DLD1 (cell line): ENCODE measurements at regions not wholly inside any gene's neighbourhood (a gene's known extent, or its start where the extent isn't known, plus 50 kb on each side); places are given as distances from the start of the nearest gene placed in this dataset.

Experiments used
- in situ Hi-C: cut with HindIII; loops from 2 replicates; pipeline ENCODE4 v1.10.0; 2017; ENCODE audit warnings: low sequenced_read_pairs

DNA sequence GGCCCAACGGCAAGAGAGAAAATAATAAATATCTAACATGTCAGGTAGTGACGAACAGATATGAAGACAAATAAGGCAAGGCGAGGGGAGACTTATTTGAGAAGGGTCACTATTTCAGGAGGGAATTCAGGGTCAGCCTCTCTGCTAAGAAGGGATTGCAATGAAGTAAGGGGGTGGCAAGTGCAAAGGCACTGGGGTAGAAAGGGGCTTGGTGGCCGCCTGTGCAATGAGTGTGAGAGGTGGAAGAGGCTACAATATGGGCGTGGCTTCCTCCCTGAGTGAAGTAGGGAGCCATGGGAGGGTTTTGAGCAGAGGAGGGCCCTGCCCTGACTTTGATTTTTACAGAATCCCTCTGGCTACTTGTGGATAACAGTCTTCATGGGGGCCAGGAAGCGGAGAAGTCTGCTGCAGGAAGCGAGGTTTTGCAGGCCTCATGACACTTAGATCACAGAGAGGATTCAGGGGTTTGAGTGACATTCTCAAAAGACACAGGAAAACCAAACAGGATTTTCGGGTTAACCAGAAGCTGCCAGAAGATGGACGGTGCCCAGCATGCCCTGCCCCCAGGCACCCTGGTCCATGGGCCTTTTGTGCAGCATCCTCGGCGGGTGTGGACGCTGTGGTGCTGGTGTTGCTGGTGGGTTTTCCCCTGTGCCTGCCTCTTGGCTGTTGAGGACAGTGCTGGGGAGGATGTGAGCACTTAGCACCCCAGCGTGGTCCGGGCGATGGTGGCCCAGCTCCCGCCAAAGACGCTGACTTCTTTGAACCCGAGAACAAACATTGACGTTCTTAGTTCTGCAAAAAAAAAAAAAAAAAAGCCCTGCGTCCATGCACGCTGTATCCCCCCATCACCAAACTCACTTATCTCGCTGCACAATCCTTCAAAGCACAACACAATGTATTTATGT is 124.2 kb upstream of the PTPN1 start:
- in situ Hi-C loops = no loop called here

DNA sequence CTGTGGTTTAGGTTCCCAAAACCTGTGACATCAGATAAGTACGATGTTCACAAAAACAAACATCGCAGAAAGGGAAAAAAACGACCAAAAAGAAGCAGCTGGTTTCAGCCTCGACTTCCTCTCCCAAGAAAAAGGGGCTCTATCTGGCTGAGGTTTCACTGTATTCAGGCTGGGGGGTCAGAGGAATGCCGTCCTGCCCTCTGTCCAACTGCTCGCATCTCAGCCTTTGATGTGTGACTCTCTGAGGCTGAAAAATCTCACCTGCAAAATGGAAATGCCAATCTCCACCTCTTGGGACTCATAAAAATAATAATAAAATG is 123.6 kb upstream of the PTPN1 start:
- in situ Hi-C loops = no loop called here

DNA sequence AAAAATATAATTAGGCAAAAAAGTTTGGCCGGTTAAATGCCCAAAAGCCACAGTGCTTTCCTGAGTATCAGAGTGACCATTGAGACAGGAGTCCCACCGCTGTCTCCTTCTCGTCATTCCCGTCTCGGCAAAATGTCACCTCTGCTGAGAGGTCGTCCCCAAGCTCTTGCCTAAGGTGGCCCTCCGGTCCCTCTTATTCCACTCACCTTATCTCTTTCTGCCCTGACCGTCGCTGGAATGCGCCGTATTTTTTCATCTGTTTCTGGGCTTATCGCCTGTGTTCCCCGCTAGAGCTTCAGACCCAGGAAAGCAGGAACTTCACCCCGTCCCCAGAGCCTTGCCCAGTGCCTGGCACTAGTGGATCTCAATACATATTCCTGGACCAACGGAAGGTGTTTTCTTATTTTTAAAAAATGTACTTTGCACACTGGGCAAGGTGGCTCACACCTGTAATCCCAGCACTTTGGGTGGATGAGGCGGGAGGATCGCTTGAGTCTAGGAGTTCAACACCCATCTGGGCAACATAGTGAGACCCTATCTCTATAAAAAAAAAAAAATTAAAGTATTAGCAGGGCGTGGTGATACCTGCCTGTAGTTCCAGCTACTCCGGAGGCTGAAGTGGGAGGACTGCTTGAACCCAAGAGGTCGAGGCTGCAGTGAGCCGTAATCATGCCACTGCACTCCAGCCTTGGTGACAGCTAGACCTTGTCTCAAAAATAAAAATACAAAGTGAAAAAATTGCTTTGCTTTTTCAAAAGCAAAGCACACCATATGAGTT is 122.8 kb upstream of the PTPN1 start:
- in situ Hi-C loops = no loop called here

DNA sequence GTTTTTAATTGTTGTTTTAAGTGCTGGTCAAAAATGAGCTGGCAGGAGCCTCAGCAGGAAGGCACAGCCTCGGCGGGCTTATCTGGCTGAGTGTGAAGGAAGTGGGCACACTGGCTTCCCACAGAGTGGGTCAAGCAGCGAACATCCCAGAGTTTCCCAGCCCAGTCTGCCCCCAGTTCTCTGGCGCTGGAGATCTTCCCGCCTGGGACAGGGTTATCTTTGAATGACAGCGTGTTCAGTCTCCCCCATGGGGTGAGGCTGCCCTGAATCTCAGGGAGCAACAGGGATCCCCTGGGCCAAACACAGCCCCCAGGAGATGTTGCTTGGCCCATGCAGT is 122.2 kb upstream of the PTPN1 start:
- in situ Hi-C loops = no loop called here

DNA sequence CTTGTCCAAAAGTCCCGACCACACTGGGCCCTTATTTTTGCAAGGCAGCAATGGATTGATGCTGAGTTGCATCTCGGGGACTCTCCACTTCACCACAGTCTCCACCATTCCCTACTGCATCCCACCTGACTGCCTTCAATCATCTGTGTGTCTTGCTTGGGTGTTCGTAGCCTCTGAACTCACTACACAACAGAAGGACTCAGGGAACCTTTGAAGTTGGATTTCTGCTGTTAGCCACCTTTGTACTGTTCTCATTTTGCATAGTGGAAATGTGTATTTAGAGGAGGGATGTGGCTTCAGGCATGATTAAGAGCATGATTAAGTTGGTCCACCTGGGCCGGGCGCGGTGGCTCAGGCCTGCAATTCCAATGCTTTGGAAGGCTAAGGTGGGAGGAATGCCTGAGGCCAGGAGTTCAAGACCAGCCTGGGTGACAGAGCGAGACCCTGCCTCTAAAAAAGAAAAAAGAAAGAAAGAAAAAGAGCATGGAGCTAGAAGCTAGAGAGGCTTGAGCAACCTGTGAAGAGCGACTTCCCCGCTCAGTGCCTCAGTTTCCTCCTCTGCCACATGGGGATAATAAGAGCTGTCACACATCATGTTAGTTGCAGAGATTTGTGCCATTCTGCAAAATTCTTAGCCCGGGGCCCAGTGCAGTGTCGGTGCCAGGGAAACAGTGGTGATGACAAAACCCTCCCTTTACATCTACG is 121.3 kb upstream of the PTPN1 start:
- in situ Hi-C loops = no loop called here

DNA sequence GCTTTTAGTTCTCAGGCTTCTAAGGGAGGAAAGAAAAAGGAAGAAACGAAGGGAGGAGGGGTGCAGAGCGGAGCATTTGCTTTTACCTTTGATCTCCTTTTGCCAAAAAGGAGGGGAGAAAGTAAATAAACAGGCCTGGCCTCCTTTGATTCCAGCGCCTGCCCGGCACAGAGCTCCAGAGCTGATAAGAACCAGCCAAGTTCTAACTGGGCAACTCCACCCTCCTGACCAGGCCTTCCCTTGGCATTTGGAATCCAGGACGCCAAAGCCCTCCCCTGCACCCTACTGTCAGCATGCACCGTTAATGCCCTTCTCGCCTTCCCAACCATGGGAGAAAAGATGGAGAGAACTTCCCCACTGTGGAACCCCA is 120.8 kb upstream of the PTPN1 start:
- in situ Hi-C loops = no loop called here

DNA sequence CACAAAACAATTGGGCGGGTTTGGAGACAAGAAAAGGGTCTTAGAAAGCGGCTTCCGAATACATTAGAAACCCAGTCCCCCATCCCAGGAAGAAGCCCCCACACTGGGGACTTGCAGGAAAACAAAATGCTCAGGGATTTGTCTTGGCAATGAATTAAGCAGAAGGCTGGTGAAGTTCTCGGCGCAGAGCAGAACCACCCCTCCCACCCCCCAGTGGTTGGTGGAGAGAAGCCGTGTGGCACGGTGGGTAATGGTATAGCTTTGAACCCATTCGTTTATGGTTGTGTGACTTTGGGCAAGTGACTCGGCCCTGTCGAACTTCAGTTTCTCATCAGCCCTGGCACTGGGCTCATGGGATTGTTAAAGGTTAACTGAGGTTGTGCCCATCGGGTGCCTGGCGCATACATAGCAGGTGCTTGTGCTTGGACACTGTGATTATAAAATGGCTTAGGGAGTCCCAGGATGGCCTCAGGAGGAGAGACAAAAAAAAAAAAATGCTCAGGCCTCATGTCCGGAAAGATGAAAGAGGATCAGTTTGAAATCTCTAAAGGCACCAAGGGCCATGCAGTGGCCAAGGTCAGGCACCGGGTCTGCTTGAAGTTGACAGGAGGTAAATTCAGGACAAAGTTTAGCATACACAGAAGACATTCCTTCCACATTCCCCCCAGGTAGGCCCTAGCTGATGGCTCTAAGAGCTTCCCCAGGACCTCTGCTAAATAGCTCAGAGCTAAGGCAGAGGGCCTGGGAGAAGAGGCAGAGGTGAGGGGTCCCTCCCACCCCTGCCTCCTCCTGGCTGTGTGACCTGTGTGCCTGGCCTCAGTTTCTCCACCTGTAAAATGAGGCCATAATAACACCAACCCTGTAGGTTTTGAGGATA is 120.1 kb upstream of the PTPN1 start:
- in situ Hi-C loops = no loop called here

DNA sequence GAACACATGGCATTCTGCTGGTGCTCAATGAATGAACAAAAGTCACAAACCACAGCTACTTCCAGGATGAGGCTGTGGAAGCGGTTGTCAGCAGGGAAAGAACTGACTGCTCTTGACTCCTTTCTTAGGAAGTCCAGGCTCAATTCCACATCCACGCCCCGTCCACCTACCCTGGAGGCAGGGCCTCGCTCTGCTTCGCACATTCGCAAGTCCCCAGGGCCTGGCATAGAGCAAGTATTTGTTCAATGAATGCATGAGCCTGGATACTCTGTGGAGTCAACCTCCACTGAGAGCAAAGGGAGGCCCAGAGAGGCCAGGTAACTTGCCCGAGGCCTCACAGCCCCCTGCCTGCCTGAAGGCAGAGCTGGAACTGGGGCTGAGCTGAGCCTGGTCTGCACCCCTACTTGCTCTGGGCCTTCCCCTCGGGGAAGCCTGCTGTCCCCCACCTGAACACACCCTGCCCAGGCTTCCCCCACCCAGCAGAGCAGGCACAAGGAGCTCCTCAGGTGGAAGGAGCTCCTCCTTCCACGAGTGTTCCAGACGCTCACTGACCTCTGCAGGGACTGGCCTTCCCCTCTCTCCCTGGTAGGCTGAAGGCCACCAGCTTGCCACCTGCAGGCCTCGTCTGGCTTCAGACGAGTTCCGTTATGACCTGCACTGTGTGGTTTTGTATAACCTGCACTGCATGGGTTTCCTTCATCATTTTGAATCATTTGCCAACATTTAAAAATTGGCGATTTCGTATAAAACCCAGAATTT is 119.3 kb upstream of the PTPN1 start:
- in situ Hi-C loops = no loop called here

DNA sequence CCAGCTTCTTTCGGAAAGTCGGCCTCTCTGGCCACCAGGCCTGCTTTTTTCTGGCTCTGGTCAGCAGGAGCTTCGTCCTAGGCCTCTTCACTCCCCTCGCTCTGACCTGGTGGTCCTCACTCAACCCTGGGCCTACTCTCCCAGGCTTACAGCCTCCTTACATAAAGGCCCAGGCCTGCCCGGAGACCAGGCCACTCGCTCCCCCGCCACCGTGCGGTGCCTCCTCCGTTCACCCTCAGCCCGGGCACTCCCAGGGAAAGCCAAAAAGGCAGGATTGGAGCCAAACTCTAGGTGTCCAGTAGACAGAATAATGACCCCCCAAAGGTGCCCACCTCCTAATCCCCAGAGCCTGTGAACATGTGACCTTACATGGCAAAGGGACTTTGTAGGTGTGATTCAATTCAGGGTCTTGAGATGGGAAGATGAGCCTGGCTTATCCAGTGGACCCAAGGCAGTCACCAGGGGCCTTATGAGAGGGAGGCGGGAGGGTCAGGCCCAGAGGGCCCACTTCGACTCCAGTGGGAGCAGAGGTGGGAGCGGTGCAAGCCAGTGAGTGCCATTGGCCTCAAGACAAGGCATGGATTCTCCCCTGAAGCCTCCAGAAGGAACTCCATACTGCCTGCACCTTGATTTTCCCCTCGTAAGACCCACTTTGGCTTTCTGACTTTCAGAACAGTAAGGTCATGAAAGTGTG is 118.6 kb upstream of the PTPN1 start:
- in situ Hi-C loops = no loop called here

DNA sequence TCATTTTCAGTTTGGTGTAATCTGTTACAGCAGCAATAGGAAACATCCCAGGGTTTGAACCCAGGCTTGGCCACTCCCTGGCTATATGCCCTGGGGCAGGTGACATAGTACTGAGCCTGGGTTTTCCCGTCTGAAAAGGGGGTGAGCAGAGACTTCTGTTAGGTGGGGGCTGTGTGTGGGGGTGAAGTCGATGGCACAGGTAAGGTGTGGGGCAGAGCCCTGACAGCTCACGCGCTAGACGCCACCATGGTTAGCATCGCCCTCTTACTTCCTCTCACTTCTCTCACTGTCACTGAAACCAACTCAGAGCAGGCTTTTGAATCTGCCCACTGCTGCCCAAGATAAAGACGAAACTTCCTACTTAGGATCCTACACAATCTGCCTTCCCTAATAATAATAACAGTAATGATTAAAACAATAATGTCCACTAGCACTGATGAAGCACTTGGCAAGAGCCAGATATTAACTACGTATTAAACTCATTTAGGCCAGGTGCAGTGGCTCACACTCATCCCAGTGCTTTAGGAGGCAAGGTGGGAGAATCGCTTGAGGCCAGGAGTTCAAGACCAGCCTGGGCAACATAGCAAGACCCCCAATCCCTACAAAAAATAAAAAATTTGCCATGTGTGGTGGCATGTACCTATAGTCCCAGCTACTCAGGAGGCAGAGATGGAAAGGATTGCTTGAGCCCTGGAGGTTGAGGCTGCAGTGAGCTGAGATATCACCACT is 117.9 kb upstream of the PTPN1 start:
- in situ Hi-C loops = no loop called here

DNA sequence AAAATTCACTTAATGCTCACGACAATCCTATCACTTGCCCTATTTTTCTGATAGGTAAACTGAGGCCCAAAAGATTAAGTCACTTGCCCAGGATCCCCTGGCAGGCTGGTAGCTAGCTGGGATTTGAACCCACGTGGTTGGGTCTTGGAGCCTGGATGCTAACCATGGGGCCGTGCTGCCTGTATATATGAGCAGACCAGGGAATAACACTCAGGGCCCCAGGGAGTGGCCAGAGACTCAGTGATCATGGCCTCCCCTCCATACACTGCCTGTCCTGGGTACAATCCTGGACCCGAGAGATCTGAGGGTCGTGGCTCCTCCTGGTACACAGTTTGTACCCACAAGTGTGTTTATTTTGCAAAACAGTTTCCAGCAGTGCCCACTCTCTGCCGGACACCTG is 116.9 kb upstream of the PTPN1 start:
- in situ Hi-C loops = no loop called here

DNA sequence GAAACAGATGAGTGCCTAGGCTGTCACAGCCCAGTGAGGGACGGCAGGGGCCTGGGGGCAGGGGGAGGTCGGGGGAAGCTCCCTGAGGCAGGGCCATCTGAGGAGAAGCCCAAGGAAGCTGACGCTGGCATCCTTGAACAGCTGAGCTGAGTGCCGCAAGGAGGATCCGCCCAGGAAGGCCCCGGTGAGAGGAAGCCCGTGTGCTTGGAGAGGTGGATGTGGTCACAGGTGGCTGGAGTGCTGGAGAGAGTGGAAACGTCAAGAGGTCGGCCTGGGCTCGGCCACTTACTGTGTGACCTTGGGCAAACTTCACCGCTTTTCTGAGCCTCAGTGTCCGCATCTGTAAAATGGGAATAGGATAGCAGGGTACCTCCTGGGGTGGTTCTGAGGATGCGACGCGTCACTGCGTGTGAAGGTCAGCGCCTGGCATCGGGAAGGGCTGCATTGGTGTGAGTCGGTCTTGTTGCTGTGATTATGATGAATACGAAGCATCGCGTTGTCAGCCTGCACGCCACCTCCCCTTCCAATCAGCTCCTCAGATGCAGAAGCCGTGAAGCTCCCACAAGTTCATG is 116.1 kb upstream of the PTPN1 start:
- in situ Hi-C loops = no loop called here

DNA sequence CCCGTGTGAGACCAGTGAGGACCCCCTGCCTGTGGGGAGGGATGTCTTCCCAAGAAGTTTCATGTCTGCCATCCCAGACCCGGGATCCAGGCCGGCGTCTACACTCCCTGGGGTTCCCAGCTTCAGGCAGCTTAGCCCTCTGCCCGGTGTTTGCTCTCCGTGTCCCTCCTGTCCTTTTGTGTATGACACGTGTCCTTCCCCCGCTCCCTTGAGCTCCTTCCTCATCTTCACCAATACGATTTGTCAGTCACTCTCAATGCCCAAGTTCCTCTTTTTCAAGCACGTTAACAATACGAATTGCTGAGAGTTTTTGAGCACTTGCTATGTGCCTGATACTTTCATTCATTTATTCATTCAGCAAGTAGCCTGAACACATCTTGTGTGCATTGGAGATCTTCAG is 115.6 kb upstream of the PTPN1 start:
- in situ Hi-C loops = no loop called here

DNA sequence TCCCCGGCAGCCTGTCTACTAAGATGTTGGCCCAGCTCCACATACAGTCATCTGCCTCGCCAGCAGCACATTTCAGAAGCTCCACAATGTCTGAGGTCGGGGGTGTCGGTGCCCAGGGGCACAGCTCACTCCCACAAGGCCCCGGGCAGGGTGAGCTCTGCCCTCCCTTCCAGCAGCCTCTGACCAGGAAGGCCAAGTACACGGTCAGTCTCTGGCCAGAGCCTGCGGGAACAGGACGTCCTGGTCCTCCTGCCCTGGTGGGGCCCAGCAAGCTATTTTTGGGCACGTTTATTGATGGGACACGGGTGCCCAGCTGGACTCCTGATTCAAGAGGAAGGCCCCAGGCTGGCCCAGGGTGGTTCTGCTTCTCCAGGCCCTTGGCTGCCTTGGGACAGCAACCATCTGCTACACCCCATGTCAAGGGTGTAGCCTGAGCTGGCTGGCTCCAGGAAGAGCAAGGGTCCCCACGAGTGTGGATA is 114.9 kb upstream of the PTPN1 start:
- in situ Hi-C loops = no loop called here

DNA sequence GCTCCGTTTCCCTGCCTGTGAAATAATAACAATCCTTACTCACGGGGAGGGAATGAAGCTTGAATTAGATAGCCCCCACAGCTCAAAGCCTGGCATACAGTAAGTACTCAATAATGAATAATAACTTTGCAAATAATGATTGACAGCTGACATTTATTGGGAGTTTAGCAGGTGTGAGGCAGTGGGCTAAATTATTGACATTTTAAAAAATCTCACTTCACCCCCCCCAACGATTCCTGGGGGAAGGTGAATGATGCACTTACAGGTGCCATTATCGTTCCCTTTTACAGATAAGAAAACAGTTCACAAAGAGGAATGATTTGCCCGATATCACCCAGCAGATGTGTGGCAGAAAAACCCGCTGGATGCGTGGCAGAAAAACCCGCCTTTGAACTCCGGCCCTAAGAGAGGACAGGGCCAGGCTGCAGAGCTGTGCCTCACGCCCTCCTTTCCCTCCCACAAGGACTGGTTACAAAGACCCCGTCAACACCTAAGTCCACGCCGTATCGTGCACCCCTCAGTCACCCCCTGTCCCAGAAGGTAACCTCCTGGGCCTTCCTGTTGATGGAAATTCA is 114.2 kb upstream of the PTPN1 start:
- in situ Hi-C loops = no loop called here

DNA sequence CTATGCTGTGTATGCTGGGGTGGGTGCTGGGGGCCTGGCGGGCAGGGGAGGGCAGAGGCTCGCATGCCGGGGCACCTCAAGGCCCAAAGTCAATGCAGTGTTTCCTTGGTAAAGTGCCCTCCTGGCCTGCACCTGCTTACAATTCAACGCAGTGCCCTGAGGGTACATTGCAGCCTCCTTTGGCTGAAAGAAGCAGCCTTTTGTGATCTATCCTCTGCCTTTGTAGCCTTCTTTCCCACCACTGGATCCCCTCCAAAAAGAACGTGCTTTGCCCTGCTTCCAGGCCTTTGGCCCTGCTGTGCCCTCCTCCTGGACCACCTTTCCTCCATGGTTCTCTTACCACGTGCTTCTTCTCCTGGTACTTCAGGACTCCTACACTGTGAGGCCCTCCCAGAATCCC is 113.6 kb upstream of the PTPN1 start:
- in situ Hi-C loops = no loop called here

DNA sequence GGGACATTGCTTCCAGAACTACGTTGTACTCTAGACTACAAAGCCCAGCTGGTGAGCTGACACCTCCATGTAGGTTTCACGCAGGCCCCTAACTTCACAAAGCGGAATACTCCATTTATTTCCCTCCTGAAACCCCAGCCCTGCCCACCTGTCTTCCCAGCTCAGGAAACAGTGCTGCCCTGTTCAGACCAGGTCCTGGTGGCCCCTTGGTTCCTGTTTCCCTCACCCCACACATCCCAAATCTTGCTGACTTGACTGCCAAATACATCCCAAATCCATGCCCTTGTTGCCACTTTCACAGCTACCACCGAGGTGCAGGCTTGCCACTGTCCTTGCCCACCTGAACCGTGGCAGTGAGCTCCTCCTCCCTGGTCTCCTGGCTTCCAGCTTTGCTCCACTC is 113.1 kb upstream of the PTPN1 start:
- in situ Hi-C loops = no loop called here

DNA sequence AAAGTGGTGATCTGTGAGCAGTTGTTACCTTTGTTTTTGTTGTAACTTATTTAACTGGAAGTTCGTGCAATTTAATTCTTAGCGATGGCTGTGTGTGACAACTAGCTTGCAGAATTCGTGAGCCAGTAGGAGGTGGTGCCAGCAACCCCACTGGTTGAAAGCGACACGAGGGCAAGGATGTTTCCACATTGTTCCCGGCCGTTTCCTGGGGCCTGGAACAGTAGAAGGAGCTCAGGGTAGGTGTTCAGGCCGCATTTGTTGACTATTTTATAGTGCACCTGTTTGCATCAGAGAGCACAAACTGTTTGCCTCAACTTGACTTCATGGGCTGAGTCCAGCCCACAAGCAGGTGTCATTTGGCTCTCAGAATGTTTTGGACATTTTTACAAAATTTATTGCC is 112.1 kb upstream of the PTPN1 start:
- in situ Hi-C loops = no loop called here
